ENCODE measurements at regions not wholly inside any gene's neighbourhood (a gene's known extent, or its start where the extent isn't known, plus 50 kb on each side); places are given as distances from the start of the nearest gene placed in this dataset.

DNA sequence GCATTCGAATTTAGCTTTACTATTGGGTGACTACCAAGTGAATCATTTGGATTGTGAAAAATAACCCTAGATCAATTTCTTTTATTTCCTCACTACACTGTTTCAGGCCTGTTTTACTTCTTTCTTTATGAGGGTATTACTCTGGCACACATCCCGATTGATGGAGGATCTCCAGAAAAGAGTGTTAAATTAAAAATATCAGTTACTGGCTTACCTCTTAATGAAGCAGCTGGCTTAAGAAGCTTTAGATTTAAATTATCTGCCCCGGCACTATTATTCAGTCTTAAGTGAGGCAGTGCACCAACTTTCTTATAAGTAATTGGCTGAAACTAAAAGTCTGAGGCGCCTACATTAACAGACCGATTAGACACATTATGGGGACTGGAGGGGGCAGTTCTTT is 1097.4 kb downstream of the TTLL7 start:
- Histone ChIP-seq H3K4me3 (ENCODE audit: insufficient read depth, low read depth, low read length) (no peak overlapping the region), H3K9me3 (ENCODE audit: control insufficient read depth, insufficient read depth, low read length) (no peaks in the 10 kb centered on the region), H3K36me3 (ENCODE audit: control insufficient read depth, insufficient read depth, low read length) (no peaks in the 10 kb centered on the region), H3K56ac (ENCODE audit: extremely low read depth, insufficient read depth, low read length) (no peak overlapping the region), H4K8ac (ENCODE audit: low read depth in 2 of 2, low read length in 2 of 2) (no peak overlapping the region), H2BK15ac (ENCODE audit: low read depth, low read length) (no peak overlapping the region), H3K18ac (ENCODE audit: low read depth, low read length) (no peak overlapping the region), H4K20me1 (ENCODE audit: insufficient read depth, low read length) (no peaks in the 10 kb centered on the region), H4K5ac (ENCODE audit: low read depth, low read length) (no peak overlapping the region), H4K91ac (ENCODE audit: insufficient read depth, low read depth, low read length) (no peak overlapping the region), H3K9ac (ENCODE audit: low read depth, low read length) (no peak overlapping the region), H2AK9ac (replicated peaks; ENCODE audit: low read depth, low read length, poor library complexity) (no peak overlapping the region), H3K14ac (replicated peaks; ENCODE audit: low read depth, low read length) (no peak overlapping the region), H2BK20ac (ENCODE audit: low read depth, low read length) (no peak overlapping the region), H3K27me3 (ENCODE audit: control insufficient read depth, insufficient read depth, low read length) (no peaks in the 10 kb centered on the region), H2AK5ac (ENCODE audit: low read depth, low read length) (no peak overlapping the region), H3K23ac (ENCODE audit: low read depth, low read length) (no peak overlapping the region), H3K4me2 (ENCODE audit: low read depth, low read length) (no peak overlapping the region), H3K4ac (ENCODE audit: low read depth, low read length) (no peak overlapping the region), H3K79me1 (ENCODE audit: low read depth in 1 of 2, low read length in 2 of 2) (no peaks in the 10 kb centered on the region), H2BK120ac (ENCODE audit: low read depth, low read length) (no peak overlapping the region), H3K27ac (ENCODE audit: insufficient read depth, low read length) (no peak overlapping the region), H3K9me1 (ENCODE audit: insufficient read depth, low read length) (no peaks in the 10 kb centered on the region), H2AFZ (replicated peaks; ENCODE audit: low read length, poor library complexity) (no peak overlapping the region), H2BK5ac (ENCODE audit: low read depth, low read length, poor library complexity, severe bottlenecking) (no peak overlapping the region), H3K4me1 (ENCODE audit: control insufficient read depth, insufficient read depth, low read length) (no peaks in the 10 kb centered on the region)
- no TSS peak for BruUV-seq (replicated peaks)
- dilution Hi-C loops (cut with HindIII; ENCODE audit: low sequenced_read_pairs, unreplicated experiment) = no loop called here
- CTCF ChIA-PET = no interaction called here
- DNase-seq (no peak), ATAC-seq (ENCODE audit: low read depth) (no peak)
- in situ Hi-C loops (cut with MboI; ENCODE audit: low sequenced_read_pairs) = no loop called here
- intact Hi-C loops (cut with micrococcal nuclease) = no loop called here
- no CpG with 5 or more reads among the region's 5 CpGs for WGBS, 2 experiments (ENCODE audit: extremely low coverage in 2 of 2, insufficient read length in 1 of 2)
- TF ChIP-seq BHLHE40 (IDR thresholded peaks at IDR 0.05; ENCODE audit: low read depth, low read length) (no peak), SMC3 (IDR thresholded peaks at IDR 0.05; ENCODE audit: low read depth, low read length) (no peak), NFE2L2 (IDR thresholded peaks at IDR 0.05; ENCODE audit: low read depth, low read length) (no peak), MXI1 (IDR thresholded peaks at IDR 0.05; ENCODE audit: borderline replicate concordance, low read depth, low read length) (no peak), CHD1 (IDR thresholded peaks at IDR 0.05; ENCODE audit: low read depth, low read length) (no peak), RAD21 (IDR thresholded peaks at IDR 0.05; ENCODE audit: low read length) (no peak), MAFK (IDR thresholded peaks at IDR 0.05; ENCODE audit: low read depth, low read length) (no peak), CEBPB (IDR thresholded peaks at IDR 0.05; ENCODE audit: low read depth, low read length) (no peak), RCOR1 (IDR thresholded peaks at IDR 0.05; ENCODE audit: insufficient replicate concordance, low read length) (no peak), FOS (IDR thresholded peaks at IDR 0.05; ENCODE audit: low read depth, low read length) (no peak), MAZ (IDR thresholded peaks at IDR 0.05; ENCODE audit: borderline replicate concordance, low read depth, low read length) (no peak), POLR2A (IDR thresholded peaks at IDR 0.05; ENCODE audit: low read depth, low read length) (no peak), RFX5 (IDR thresholded peaks at IDR 0.05; ENCODE audit: low read depth, low read length) (no peak)
- TF ChIP-seq, protein P1, sequence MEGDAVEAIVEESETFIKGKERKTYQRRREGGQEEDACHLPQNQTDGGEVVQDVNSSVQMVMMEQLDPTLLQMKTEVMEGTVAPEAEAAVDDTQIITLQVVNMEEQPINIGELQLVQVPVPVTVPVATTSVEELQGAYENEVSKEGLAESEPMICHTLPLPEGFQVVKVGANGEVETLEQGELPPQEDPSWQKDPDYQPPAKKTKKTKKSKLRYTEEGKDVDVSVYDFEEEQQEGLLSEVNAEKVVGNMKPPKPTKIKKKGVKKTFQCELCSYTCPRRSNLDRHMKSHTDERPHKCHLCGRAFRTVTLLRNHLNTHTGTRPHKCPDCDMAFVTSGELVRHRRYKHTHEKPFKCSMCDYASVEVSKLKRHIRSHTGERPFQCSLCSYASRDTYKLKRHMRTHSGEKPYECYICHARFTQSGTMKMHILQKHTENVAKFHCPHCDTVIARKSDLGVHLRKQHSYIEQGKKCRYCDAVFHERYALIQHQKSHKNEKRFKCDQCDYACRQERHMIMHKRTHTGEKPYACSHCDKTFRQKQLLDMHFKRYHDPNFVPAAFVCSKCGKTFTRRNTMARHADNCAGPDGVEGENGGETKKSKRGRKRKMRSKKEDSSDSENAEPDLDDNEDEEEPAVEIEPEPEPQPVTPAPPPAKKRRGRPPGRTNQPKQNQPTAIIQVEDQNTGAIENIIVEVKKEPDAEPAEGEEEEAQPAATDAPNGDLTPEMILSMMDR (conservative IDR thresholded peaks at IDR 0.05; ENCODE audit: low read depth, low read length) = no peak
- TF ChIP-seq, protein P2, sequence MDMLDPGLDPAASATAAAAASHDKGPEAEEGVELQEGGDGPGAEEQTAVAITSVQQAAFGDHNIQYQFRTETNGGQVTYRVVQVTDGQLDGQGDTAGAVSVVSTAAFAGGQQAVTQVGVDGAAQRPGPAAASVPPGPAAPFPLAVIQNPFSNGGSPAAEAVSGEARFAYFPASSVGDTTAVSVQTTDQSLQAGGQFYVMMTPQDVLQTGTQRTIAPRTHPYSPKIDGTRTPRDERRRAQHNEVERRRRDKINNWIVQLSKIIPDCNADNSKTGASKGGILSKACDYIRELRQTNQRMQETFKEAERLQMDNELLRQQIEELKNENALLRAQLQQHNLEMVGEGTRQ (IDR thresholded peaks at IDR 0.05; ENCODE audit: low read depth, low read length) = no peak
- TF ChIP-seq, protein P3, sequence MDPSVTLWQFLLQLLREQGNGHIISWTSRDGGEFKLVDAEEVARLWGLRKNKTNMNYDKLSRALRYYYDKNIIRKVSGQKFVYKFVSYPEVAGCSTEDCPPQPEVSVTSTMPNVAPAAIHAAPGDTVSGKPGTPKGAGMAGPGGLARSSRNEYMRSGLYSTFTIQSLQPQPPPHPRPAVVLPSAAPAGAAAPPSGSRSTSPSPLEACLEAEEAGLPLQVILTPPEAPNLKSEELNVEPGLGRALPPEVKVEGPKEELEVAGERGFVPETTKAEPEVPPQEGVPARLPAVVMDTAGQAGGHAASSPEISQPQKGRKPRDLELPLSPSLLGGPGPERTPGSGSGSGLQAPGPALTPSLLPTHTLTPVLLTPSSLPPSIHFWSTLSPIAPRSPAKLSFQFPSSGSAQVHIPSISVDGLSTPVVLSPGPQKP (IDR thresholded peaks at IDR 0.05; ENCODE audit: borderline replicate concordance, low read depth, low read length) = no peak
- POLR2A ChIA-PET (ENCODE audit: unreplicated experiment) = no interaction called here
